ENCODE measurements at regions not wholly inside any gene's neighbourhood (a gene's known extent, or its start where the extent isn't known, plus 50 kb on each side); places are given as distances from the start of the nearest gene placed in this dataset.

- in situ Hi-C loops (cut with HindIII; ENCODE audit: low pct_unique_long_range_greater_than_20kb, low sequenced_read_pairs): no loop called here
- TF ChIP-seq JUND (IDR thresholded peaks at IDR 0.05; ENCODE audit: low read depth): no peak
- no peak for DNase-seq (ENCODE audit: low read depth in 1 of 2, low spot score in 1 of 2)
These were observed 381.6 kb downstream of the EFNA5 start for GRCh38 chr5:107289030-107289714.

- no peak for TF ChIP-seq JUND (IDR thresholded peaks at IDR 0.05; ENCODE audit: low read depth)
- in situ Hi-C loops (cut with HindIII; ENCODE audit: low pct_unique_long_range_greater_than_20kb, low sequenced_read_pairs): no loop called here
- peak in 1 of 2 experiments; percentile 16 for DNase-seq (ENCODE audit: low read depth in 1 of 2, low spot score in 1 of 2)
These were observed 384.2 kb downstream of the EFNA5 start for GRCh38 chr5:107286447-107287098.

GRCh38 chr5:107285772-107286171, 385.0 kb downstream of the EFNA5 start:
- in situ Hi-C loops (cut with HindIII; ENCODE audit: low pct_unique_long_range_greater_than_20kb, low sequenced_read_pairs): no loop called here
- no peak for DNase-seq (ENCODE audit: low read depth in 1 of 2, low spot score in 1 of 2)

GRCh38 chr5:107284822-107285525, 385.8 kb downstream of the EFNA5 start:
- no peak for TF ChIP-seq JUND (IDR thresholded peaks at IDR 0.05; ENCODE audit: low read depth)
- DNase-seq (ENCODE audit: low read depth in 1 of 2, low spot score in 1 of 2): peak in 1 of 2 experiments; percentile 48
- in situ Hi-C loops (cut with HindIII; ENCODE audit: low pct_unique_long_range_greater_than_20kb, low sequenced_read_pairs): no loop called here

More at GRCh38 chr5:107285772-107286171, 385.0 kb downstream of the EFNA5 start:
- no peak for TF ChIP-seq JUND (IDR thresholded peaks at IDR 0.05; ENCODE audit: low read depth)

GRCh38 chr5:107282061-107282460, 388.7 kb downstream of the EFNA5 start:
- DNase-seq (ENCODE audit: low read depth in 1 of 2, low spot score in 1 of 2): no peak
- in situ Hi-C loops (cut with HindIII; ENCODE audit: low pct_unique_long_range_greater_than_20kb, low sequenced_read_pairs): no loop called here
- TF ChIP-seq JUND (IDR thresholded peaks at IDR 0.05; ENCODE audit: low read depth): no peak

- TF ChIP-seq JUND (IDR thresholded peaks at IDR 0.05; ENCODE audit: low read depth): no peak
- DNase-seq (ENCODE audit: low read depth in 1 of 2, low spot score in 1 of 2): no peak
- in situ Hi-C loops (cut with HindIII; ENCODE audit: low pct_unique_long_range_greater_than_20kb, low sequenced_read_pairs): no loop called here
These were observed 392.0 kb downstream of the EFNA5 start for GRCh38 chr5:107278774-107279173.

- DNase-seq (ENCODE audit: low read depth in 1 of 2, low spot score in 1 of 2): no peak
- TF ChIP-seq JUND (IDR thresholded peaks at IDR 0.05; ENCODE audit: low read depth): no peak
- in situ Hi-C loops (cut with HindIII; ENCODE audit: low pct_unique_long_range_greater_than_20kb, low sequenced_read_pairs): no loop called here
These were observed 393.1 kb downstream of the EFNA5 start for GRCh38 chr5:107277485-107278125.

- no peak for DNase-seq (ENCODE audit: low read depth in 1 of 2, low spot score in 1 of 2)
- no peak for TF ChIP-seq JUND (IDR thresholded peaks at IDR 0.05; ENCODE audit: low read depth)
- in situ Hi-C loops (cut with HindIII; ENCODE audit: low pct_unique_long_range_greater_than_20kb, low sequenced_read_pairs): no loop called here
These were observed 395.4 kb downstream of the EFNA5 start for GRCh38 chr5:107275333-107275732.

- in situ Hi-C loops (cut with HindIII; ENCODE audit: low pct_unique_long_range_greater_than_20kb, low sequenced_read_pairs): no loop called here
- no peak for TF ChIP-seq JUND (IDR thresholded peaks at IDR 0.05; ENCODE audit: low read depth)
- no peak for DNase-seq (ENCODE audit: low read depth in 1 of 2, low spot score in 1 of 2)
These were observed 396.2 kb downstream of the EFNA5 start for GRCh38 chr5:107274571-107274970.

GRCh38 chr5:107272954-107273353, 397.8 kb downstream of the EFNA5 start:
- no peak for DNase-seq (ENCODE audit: low read depth in 1 of 2, low spot score in 1 of 2)
- in situ Hi-C loops (cut with HindIII; ENCODE audit: low pct_unique_long_range_greater_than_20kb, low sequenced_read_pairs): no loop called here
- TF ChIP-seq JUND (IDR thresholded peaks at IDR 0.05; ENCODE audit: low read depth): no peak

- TF ChIP-seq JUND (IDR thresholded peaks at IDR 0.05; ENCODE audit: low read depth): no peak
- in situ Hi-C loops (cut with HindIII; ENCODE audit: low pct_unique_long_range_greater_than_20kb, low sequenced_read_pairs): no loop called here
- DNase-seq (ENCODE audit: low read depth in 1 of 2, low spot score in 1 of 2): no peak
These were observed 398.2 kb downstream of the EFNA5 start for GRCh38 chr5:107272509-107272908.

- in situ Hi-C loops (cut with HindIII; ENCODE audit: low pct_unique_long_range_greater_than_20kb, low sequenced_read_pairs): no loop called here
- TF ChIP-seq JUND (IDR thresholded peaks at IDR 0.05; ENCODE audit: low read depth): no peak
- no peak for DNase-seq (ENCODE audit: low read depth in 1 of 2, low spot score in 1 of 2)
These were observed 398.9 kb downstream of the EFNA5 start for GRCh38 chr5:107271682-107272350.
